ENCODE measurements at regions not wholly inside any gene's neighbourhood (a gene's known extent, or its start where the extent isn't known, plus 50 kb on each side); places are given as distances from the start of the nearest gene placed in this dataset.
"Not testable (repeated sequence)": the region's sequence is repeated elsewhere in the genome, so short reads cannot be mapped to it uniquely, and the experiment has no call there.

- not testable (repeated sequence) for TF ChIP-seq POLR2A (IDR thresholded peaks at IDR 0.05; ENCODE audit: low read length); GATA1 (IDR thresholded peaks at IDR 0.05; ENCODE audit: low read depth, low read length)
These were observed 125.3 kb upstream of the PRKX start for GRCh38 chrX:3838754-3839153.

Measured in erythroblast (primary cell).